Fibroblast of skin of left quadriceps (primary cell): ENCODE measurements at regions not wholly inside any gene's neighbourhood (a gene's known extent, or its start where the extent isn't known, plus 50 kb on each side); places are given as distances from the start of the nearest gene placed in this dataset.

Experiments used
- DNase-seq, 2 experiments: peaks; one replicate each; pipeline ENCODE4 v3.0.0-alpha.2; 2013; ENCODE audit warnings: low read depth in 2 of 2

- no peak for DNase-seq
These were observed 74.3 kb downstream of the SIPA1L2 start for GRCh38 chr1:232555494-232556210.

GRCh38 chr1:232554409-232554808 is 75.5 kb downstream of the SIPA1L2 start:
- DNase-seq, result no peak

GRCh38 chr1:232553809-232554208 is 76.1 kb downstream of the SIPA1L2 start:
- peak in 1 of 2 experiments; percentile 16 for DNase-seq

GRCh38 chr1:232553050-232553754 is 76.7 kb downstream of the SIPA1L2 start:
- DNase-seq, result no peak

- DNase-seq, result peak; percentile 29 to 34
These were observed 78.5 kb downstream of the SIPA1L2 start for GRCh38 chr1:232551386-232551785.

- no peak for DNase-seq
These were observed 79.9 kb downstream of the SIPA1L2 start for GRCh38 chr1:232550007-232550406.

GRCh38 chr1:232548691-232549090 is 81.2 kb downstream of the SIPA1L2 start:
- DNase-seq, result no peak

- no peak for DNase-seq
These were observed 81.9 kb downstream of the SIPA1L2 start for GRCh38 chr1:232547938-232548484.

- no peak for DNase-seq
These were observed 87.0 kb downstream of the SIPA1L2 start for GRCh38 chr1:232542633-232543593.

- DNase-seq, result no peak
These were observed 91.0 kb downstream of the SIPA1L2 start for GRCh38 chr1:232538943-232539302.

- no peak for DNase-seq
These were observed 91.5 kb downstream of the SIPA1L2 start for GRCh38 chr1:232538224-232538942.

- DNase-seq, result peak; percentile 24 to 30
These were observed 95.1 kb downstream of the SIPA1L2 start for GRCh38 chr1:232534552-232535517.

- no peak for DNase-seq
These were observed 96.6 kb downstream of the SIPA1L2 start for GRCh38 chr1:232533328-232533727.

GRCh38 chr1:232532901-232533300 is 97.0 kb downstream of the SIPA1L2 start:
- no peak for DNase-seq

- DNase-seq, result no peak
These were observed 98.6 kb downstream of the SIPA1L2 start for GRCh38 chr1:232531291-232531690.

GRCh38 chr1:232529747-232530146 is 100.2 kb downstream of the SIPA1L2 start:
- no peak for DNase-seq

- no peak for DNase-seq
These were observed 101.4 kb downstream of the SIPA1L2 start for GRCh38 chr1:232528472-232529089.

- DNase-seq, result no peak
These were observed 105.9 kb downstream of the SIPA1L2 start for GRCh38 chr1:232524056-232524455.

- DNase-seq, result no peak
These were observed 107.7 kb downstream of the SIPA1L2 start for GRCh38 chr1:232522189-232522588.

GRCh38 chr1:232521660-232522059 is 108.3 kb downstream of the SIPA1L2 start:
- DNase-seq, result no peak
